ENCODE measurements at regions not wholly inside any gene's neighbourhood (a gene's known extent, or its start where the extent isn't known, plus 50 kb on each side); places are given as distances from the start of the nearest gene placed in this dataset.

DNA sequence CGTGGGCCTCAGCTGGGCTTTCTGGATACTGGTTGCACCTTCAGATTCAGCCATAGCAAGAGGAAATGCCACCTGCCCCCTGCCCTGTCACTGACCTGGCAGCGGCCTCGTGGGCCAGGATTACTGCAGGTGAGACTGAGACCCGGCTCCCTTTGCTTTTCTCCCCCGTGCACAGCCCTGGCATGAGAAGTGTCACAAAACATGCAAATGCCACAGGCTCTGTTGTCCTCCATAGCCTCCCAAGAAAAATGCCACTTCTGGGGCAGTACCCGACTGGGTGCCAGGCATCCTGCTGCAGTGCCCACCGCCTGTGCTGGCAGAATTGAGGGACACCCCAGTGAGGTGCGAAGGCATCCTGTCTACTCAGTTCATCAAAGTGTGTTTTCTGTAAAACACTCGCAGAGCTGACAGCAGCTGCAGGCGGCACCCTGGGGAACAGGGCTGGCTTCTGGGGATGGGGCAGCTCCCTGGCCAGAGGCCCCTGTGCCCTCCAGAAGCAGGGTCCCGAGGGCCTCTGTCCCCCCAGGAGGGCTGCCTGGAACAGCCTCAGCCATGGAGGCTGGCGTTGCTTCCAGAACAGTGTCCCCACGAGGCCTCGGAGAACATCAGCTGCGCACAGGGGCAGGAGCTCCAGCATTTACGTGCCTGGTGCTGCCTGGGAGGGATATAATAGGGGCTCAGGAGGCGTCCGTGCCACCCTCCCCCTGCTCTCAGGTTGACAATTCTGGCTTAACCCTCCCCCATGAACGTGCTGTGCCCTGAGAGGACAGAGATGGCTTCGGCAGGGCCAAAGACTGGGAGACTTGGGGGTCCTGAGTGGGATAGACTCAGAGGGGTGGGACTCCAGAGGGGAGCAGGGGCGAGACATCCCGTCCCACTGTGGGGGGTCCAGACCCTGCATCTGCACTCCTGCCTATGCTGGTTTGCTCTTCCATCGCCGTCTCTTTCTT, 99.5 kb upstream of the NKX1-1 start:
- Histone ChIP-seq H3K27me3 (ENCODE audit: control insufficient read depth in 1 of 2, insufficient read depth in 2 of 2, low read length in 2 of 2) (peaks cover 2 to 10% of the 10 kb centered on the region in 2 experiments), H3K4me1 (ENCODE audit: insufficient read depth, low read length) (no peaks in the 10 kb centered on the region), H3K27ac (ENCODE audit: low read depth in 1 of 2, low read length in 2 of 2) (no peak overlapping the region), H3K36me3 (ENCODE audit: insufficient read depth, low read length) (no peaks in the 10 kb centered on the region), H3K9me3 (ENCODE audit: control insufficient read depth in 1 of 2, insufficient read depth in 1 of 2, low read length in 2 of 2) (peaks cover 0 to 6% of the 10 kb centered on the region in 2 experiments), H3K4me3 (ENCODE audit: low read length) (no peak overlapping the region)
- DNase-seq (peak in 3 of 14 experiments; percentile 0 to 24 (median 1)), ATAC-seq (ENCODE audit: poor library complexity) (no peak)
- H3K36me3 Mint-ChIP-seq (ENCODE audit: low read depth), result no peaks in the 10 kb centered on the region
- CTCF ChIA-PET, result no interaction called here
- no peaks in the 10 kb centered on the region for H3K9me3 Mint-ChIP-seq
- TF ChIP-seq, protein P1, sequence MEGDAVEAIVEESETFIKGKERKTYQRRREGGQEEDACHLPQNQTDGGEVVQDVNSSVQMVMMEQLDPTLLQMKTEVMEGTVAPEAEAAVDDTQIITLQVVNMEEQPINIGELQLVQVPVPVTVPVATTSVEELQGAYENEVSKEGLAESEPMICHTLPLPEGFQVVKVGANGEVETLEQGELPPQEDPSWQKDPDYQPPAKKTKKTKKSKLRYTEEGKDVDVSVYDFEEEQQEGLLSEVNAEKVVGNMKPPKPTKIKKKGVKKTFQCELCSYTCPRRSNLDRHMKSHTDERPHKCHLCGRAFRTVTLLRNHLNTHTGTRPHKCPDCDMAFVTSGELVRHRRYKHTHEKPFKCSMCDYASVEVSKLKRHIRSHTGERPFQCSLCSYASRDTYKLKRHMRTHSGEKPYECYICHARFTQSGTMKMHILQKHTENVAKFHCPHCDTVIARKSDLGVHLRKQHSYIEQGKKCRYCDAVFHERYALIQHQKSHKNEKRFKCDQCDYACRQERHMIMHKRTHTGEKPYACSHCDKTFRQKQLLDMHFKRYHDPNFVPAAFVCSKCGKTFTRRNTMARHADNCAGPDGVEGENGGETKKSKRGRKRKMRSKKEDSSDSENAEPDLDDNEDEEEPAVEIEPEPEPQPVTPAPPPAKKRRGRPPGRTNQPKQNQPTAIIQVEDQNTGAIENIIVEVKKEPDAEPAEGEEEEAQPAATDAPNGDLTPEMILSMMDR (IDR thresholded peaks at IDR 0.05), result no peak
- intact Hi-C loops (cut with DNase I, micrococcal nuclease), result no loop called here
- POLR2A ChIA-PET, result no interaction called here
- no peaks in the 10 kb centered on the region for H3K4me1 Mint-ChIP-seq (ENCODE audit: low read depth)
- peaks cover 21% of the 10 kb centered on the region for H3K27me3 Mint-ChIP-seq
- no peak overlapping the region for H3K27ac Mint-ChIP-seq
- H3K4me3 Mint-ChIP-seq, result no peak overlapping the region

DNA sequence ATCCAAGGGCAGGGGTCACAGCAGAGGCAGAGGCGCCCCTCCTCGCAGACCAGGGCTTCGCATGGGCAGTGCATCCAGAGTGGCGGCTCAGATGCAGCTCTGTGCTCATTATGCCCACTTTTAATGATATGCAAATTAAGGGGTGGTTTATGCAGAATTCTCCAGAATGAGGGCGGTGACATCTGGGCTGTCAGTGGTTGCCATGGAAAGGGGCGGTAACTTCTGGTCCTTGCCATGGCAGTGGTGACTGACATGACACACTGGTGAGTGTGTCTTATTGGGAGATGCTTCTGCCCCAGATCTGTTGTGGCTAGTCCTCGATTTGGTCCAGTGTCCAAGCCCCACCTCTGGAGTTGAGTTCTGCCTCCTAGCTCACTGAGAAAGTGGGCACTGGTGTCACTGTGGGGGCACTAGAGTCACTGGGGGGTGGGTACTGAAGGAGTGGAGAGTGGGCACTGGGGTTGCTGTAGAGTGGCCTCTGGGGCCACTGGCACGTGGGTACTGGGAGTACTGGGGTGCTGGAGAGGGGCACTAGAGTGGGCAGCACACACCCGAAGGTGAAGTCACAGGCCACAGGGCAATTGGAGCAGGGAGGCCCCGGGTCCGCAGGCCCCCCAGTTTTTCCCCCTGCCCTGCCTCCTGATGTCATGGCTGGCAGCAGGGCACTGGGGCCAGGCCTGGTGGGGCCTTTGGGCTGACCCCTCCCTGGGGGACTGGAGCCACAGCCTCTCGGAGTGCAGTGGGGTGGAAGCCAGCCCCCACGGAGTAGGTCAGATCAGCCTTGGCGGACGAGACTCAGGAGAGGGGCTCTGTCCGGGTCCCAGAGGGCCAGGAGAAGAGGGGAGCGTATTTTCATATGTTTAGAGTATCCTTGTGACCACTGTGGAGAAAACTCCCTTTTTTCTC, 98.6 kb upstream of the NKX1-1 start:
- ChIA-PET POLR2A (no interaction called here), CTCF (no interaction called here)
- no peak for ATAC-seq (ENCODE audit: poor library complexity)
- Histone ChIP-seq H3K4me3 (ENCODE audit: low read length) (no peak overlapping the region), H3K9me3 (ENCODE audit: control insufficient read depth in 1 of 2, insufficient read depth in 1 of 2, low read length in 2 of 2) (peaks cover 0 to 6% of the 10 kb centered on the region in 2 experiments), H3K27me3 (ENCODE audit: control insufficient read depth in 1 of 2, insufficient read depth in 2 of 2, low read length in 2 of 2) (peaks cover 2 to 10% of the 10 kb centered on the region in 2 experiments), H3K4me1 (ENCODE audit: insufficient read depth, low read length) (no peaks in the 10 kb centered on the region), H3K36me3 (ENCODE audit: insufficient read depth, low read length) (no peaks in the 10 kb centered on the region), H3K27ac (ENCODE audit: low read depth in 1 of 2, low read length in 2 of 2) (no peak overlapping the region)
- Mint-ChIP-seq H3K4me3 (no peak overlapping the region), H3K9me3 (no peaks in the 10 kb centered on the region), H3K36me3 (ENCODE audit: low read depth) (no peaks in the 10 kb centered on the region), H3K27me3 (peaks cover 12% of the 10 kb centered on the region), H3K4me1 (ENCODE audit: low read depth) (no peaks in the 10 kb centered on the region), H3K27ac (no peak overlapping the region)
- TF ChIP-seq, protein P1 (IDR thresholded peaks at IDR 0.05), result no peak
- peak in 1 of 14 experiments; percentile 22 for DNase-seq
- intact Hi-C loops (cut with DNase I, micrococcal nuclease), result no loop called here

DNA sequence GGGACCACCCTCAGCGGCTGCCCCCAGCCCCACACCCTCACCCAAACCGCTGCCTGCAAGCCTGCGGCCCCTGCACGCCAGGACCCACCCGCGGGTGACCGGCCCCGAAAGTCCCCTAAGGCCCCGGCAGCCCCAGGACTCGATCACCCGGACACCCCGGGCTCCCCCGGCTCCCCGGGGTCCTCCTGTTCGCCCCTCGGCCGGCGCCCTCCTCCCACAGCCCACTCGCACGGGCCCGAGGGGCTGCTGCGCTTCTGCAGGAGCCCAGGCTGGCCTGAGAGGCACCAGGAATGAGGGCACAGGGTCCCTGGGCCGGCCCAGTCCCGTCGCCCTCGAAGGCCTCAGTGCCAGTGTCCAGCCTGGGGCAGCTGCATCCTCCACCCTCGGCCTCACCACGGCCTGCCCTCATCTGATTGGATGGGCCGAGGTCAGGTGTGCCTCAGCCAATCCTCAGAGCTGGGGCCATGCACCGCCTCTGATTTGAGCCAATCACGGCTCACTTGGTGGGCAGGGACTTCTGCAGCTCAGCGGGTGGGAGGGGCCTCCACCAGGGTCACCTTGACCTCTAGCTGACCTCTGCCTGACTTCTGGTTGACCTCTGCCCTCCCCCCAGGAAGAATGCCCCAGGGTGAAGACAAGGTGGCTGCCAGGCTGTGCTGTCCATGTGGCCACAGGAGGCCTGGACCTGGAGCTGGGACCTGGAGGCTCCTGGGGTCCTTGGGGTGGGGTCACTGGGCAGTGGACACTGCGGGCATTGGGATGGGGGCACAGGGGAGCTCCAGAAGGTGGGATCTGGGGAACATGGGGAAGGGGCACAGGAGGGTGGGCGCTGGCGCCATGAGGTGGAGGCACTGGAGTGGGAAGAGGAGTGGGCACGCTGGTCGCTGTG, 97.6 kb upstream of the NKX1-1 start:
- H3K4me3 ChIP-seq (ENCODE audit: low read length), result no peak overlapping the region
- peaks cover 10% of the 10 kb centered on the region for H3K27me3 Mint-ChIP-seq
- POLR2A ChIA-PET, result no interaction called here
- DNase-seq, result peak in 2 of 14 experiments; percentile 9 to 27
- H3K36me3 Mint-ChIP-seq (ENCODE audit: low read depth), result no peaks in the 10 kb centered on the region
- H3K4me1 Mint-ChIP-seq (ENCODE audit: low read depth), result no peaks in the 10 kb centered on the region
- H3K4me3 Mint-ChIP-seq, result no peak overlapping the region
- H3K9me3 ChIP-seq (ENCODE audit: control insufficient read depth in 1 of 2, insufficient read depth in 1 of 2, low read length in 2 of 2), result peaks cover 0 to 6% of the 10 kb centered on the region in 2 experiments
- H3K27ac Mint-ChIP-seq, result no peak overlapping the region
- no peaks in the 10 kb centered on the region for H3K36me3 ChIP-seq (ENCODE audit: insufficient read depth, low read length)
- peaks cover 2 to 10% of the 10 kb centered on the region in 2 experiments for H3K27me3 ChIP-seq (ENCODE audit: control insufficient read depth in 1 of 2, insufficient read depth in 2 of 2, low read length in 2 of 2)
- CTCF ChIA-PET, result no interaction called here
- no peak overlapping the region for H3K27ac ChIP-seq (ENCODE audit: low read depth in 1 of 2, low read length in 2 of 2)
- TF ChIP-seq, protein P1 (IDR thresholded peaks at IDR 0.05), result no peak
- no peak for ATAC-seq (ENCODE audit: poor library complexity)
- H3K4me1 ChIP-seq (ENCODE audit: insufficient read depth, low read length), result no peaks in the 10 kb centered on the region
- intact Hi-C loops (cut with DNase I, micrococcal nuclease), result no loop called here
- H3K9me3 Mint-ChIP-seq, result no peaks in the 10 kb centered on the region

Data from CD4-positive, alpha-beta T cell (primary cell).